Right forelimb (tissue), 1 donor: ENCODE measurements at regions not wholly inside any gene's neighbourhood (a gene's known extent, or its start where the extent isn't known, plus 50 kb on each side); places are given as distances from the start of the nearest gene placed in this dataset.

Experiments
- DNase-seq: peaks from one replicate; pipeline ENCODE4 v3.0.0-alpha.2; 2018

DNA sequence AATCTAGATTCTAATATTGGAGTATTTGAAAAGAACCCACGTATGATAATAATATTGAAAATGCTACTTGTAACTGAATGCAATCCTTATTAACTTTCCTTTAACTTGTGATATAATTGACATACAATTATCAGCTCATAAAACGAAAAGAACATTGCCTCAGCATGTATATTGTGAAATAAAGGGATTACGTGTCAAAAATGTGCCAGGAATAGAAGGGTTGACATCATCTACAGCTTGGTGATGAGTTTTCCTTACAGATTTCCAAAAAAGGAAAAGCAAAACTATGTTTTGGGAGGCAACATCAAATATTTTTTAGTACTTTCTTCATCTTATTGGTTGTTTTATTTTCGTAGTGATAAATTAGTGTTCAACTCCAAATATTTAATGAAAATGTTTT is 266.0 kb upstream of the PTGER4 start:
- no peak for DNase-seq

DNA sequence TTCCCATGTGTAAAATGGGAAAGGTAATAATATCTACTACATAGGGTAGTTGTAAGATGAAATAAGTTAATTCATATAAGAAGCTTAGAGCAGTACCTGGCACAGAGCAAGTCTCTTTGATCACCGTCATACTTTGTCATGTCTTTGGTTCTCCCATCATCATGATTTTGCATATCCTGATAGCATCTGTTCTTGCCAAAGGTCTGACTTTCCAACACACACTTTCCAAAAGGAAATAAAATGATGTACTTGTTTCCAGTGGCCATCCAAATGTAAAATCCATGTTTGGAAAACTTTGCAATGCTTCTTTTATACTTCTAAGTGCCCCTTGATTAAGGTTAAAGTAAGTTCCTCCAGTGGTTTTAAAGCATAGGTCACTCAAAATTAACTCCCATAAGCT is 266.9 kb upstream of the PTGER4 start:
- no peak for DNase-seq

DNA sequence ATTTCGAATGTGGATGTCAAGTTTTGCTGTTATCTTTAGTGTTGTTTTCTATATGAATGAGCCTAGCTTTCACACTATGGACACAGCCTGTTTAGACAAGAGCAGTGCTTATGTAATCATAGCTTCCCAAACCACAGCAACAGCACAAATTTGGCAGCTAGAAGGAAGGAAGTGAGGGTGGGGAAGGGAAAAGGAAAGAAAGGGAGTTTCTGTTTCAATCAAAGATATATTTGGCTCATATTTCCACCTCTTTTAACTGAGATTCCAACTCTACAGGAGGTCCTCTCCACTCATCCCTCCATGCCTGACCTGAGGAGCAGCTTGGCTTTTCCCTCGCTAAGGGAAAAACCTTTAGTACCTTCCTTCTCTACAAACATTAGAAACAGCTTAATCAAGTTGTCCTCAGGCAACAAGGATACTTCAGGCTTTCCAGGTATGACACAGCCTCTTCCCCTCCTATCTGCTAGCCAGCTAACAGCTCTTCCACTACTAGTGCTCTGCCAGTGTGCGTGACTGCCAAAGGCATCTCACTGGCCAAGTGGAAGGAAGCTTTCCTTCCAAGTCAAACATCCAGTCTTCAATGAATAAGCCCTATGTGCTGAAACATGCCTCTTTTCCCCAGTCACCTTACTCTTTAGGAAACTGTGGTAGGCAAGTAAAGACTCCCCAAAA is 268.6 kb upstream of the PTGER4 start:
- DNase-seq, result no peak

DNA sequence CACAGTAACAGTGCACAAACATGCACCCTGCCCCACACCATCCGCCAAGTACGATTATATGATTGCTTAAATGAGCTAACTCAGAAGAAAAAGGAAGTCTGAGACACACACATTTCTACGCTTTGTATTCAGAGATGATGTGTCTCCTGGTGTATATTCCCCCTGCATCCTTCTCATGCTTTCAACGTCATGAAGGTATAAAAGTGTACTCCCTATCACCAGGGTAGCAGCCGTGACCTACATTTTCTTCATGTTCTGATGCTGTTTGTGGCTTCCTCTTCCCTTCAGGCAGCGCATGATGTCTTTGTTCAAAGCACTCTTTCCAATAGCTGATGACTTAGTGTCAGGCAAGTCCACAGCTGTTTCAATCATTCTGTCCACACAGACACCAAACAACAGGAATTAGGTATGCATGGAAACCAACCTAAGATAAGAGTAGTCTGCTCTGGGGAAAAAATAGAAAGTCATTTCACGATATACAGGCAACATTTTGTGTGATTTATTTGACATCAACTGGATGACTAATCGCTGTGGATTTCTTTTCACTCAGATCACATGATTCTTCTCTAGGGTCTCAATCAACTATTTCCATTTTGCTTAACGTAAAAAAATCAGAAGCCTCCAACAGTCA is 269.4 kb upstream of the PTGER4 start:
- DNase-seq, result no peak

DNA sequence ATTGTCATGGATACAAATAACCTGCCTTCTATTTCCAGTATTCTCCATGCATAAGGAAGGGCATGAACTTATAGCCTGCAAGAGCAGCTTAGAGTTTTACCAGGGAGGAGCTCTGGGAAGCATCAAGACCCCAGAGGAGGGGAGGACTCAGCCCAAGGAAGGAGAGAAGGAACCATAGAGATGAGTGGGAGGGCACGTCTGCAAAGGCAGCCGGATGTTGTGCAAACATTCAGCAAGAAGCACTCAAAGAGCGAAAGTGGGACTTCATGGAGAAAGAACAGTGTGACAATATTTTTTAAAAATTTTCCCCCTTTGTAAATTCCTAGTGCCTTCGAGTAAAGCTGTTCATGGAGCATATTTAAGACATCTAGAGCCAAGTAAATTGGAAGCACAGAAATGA is 270.1 kb upstream of the PTGER4 start:
- no peak for DNase-seq

DNA sequence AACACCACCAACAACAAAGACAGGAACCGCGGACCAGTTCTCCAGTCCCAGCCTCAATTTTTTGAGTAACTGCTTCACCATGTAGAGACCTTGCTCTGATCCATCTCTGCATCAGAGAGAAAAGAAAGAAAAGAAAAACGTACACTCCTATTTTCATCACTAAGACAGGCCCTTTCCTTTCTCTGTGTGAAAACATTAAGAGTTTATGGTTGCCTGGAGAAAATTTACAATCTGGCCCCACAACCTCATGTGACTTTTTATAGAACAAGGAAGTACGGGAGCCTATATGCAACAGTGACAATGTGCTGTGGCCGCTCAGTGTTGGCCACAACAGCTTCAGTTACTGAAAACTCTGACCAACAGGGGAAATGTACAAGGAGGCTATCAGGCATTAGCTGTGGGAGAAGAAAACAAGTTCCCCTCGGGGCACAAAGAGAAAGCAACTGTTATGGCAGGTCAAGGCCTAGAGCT is 272.9 kb upstream of the PTGER4 start:
- no peak for DNase-seq

DNA sequence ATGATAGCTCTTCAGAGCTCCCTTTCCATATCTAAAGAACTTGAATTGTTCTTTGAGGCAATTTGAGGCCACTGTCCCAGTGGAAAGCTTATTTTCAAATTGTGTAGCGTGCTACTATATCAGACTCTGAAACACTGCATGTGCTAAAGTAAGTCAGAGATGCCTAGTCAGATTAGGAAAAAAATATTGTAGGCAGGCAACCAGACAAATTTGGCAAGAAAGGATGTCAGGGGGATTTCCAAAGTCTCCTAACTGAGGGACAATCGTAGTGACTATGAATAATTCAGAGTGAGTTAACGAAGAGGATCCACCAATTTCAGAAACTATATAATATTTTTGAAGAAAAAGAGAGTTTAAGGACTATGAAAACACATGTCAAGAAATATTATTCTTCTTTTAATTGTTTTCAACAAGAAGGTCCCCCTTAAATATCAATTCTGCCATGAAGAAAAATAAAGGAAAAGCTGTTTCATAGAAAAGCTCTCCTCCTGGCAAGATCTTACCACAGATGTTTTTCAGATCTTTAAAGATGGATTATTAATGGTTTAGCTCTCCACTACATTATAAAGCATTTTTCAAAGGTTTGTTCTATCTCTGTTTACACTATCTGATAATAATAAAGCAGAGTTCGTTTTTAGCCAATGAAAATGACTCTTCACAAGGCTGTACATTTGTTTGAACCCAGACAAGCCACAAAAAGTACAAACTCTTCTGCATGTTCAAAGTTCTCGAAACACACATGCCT is 273.5 kb upstream of the PTGER4 start:
- DNase-seq, result no peak

DNA sequence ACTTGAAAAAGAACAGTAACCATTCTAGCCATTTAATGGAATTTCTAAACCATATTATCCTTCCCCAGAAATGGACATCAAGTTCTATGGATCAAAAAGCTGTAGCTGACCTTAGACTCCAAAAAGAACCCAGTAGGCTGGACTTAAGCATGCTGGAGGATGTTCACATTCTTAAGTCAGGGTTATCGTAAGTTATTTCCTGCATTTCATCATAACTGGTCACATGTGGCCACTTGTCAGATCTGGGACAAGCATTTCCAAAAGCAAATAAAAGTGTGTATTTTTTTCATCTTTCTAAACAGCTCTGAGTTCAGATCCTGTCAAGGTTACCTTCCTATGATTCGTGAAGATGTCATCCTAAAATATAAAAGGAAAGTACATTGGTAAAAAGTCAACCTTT is 274.5 kb upstream of the PTGER4 start:
- DNase-seq, result no peak

DNA sequence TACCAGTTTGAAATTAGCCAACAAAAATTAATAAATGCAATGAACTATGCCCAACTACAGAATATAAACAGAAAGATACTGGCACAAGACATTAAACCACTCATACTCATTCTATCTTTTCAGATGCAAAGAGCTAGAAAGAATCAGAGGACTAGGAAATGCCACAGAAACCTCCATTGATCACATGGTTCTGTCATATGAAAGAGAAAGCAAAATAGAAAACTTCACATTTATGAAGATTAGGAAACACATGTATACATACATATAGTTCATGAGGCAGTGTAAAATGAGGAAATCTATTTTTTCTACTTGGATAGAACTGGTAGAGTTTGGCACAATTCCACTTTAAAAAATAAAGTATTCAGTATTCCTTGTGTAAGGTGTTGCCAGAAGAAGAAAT is 275.1 kb upstream of the PTGER4 start:
- no peak for DNase-seq

DNA sequence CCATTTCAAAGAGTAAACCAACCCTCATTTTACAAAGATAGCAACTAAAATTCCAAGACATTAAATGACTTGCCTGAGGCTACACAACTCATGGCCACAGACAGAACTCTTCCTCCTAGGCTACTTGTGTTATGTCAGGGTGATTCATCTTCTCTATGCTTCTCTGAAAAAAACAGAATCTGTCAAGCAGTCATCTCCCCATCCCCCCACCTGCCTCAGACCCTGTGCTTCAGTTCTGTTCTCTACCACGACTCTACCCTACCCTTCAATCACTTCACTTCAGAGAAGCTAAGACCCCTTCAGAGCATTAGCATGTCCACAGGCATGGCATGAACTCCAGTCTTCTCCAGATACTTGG is 277.7 kb upstream of the PTGER4 start:
- DNase-seq, result no peak

DNA sequence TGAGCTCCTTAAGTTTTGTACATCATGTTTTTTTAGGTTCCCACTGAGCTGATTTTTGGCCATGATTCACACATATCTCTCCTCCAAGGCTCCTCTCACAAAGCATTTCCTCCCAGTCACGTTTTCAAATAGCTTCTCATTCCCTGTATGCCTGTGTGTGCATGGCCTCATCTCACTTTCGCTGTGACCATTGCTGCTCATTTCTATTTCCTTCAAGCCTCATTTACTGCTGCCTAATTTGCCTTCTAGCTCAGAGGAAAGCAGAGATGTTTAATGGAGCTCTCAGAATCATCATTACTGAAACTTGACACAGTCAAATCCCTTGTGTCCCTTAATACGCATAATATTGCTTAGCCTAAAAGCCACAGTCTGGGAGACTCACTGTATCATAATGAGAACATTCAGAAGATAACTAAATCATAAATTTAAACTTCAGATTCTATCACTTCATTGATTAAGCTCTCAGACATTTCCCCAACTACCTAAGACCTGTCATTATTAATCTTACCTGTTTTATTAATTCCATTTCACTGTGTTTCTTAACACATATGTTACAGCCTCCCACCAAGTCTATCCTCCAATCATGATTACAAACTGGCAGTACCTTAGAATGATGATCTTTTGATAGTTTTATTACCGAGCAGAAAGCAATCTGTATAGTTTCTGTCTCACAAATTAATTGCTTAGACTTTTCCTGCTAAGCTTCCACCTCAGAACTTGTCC is 278.3 kb upstream of the PTGER4 start:
- DNase-seq, result no peak

DNA sequence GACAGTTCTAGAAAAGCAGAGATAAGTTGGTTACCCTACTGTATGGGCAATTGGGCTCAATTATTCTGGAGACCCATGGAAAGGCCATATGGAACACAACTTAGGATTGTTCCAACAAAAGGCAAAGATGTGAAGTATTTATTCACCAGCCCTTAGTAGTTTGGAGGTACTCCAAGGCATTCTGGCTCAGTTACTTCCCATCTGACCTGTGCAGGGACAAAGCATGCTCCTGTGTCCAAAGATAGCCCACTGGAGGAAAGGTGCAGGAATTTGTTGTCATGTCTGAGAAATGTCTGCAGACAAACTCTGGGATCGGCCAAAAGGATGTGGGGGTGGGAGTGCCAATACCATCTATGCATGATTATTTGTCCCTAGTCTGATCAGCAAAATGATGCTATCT is 279.5 kb upstream of the PTGER4 start:
- no peak for DNase-seq

DNA sequence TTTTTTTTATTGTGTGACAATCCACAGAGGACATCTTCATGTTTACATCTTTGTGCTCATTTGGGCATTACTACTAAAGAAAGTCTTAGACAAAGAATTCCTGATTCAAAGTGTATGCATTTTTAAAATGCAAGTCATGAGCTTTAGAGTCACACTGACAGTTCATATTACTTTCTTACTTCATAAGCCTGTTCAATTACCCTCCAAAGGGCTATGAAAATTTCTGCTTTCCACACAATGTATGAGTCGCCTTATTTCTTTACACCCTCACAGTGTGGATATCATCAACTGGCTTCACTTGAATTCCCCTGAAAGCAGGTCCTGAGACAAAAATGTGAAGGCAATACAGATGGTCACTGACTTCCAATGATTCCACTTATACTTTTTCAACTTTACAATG is 280.4 kb upstream of the PTGER4 start:
- DNase-seq, result no peak

DNA sequence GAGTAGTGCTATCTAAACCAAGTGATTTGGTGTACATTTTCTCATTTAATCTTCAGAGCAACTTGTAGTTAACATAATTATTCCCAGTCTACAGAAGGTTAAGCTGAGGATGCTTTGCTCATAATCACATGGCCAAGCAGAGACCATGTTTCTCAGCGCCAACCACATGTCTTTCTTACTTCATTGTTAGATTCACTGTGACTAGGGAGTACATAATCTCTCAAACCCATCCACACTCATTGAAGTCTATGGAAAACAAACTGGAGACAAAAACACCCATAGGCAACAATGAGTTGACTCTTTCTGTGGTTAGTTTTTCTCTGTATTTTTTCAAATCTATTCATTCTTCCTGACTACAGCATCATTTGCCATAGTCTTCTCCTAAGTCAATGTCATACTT is 281.7 kb upstream of the PTGER4 start:
- no peak for DNase-seq

DNA sequence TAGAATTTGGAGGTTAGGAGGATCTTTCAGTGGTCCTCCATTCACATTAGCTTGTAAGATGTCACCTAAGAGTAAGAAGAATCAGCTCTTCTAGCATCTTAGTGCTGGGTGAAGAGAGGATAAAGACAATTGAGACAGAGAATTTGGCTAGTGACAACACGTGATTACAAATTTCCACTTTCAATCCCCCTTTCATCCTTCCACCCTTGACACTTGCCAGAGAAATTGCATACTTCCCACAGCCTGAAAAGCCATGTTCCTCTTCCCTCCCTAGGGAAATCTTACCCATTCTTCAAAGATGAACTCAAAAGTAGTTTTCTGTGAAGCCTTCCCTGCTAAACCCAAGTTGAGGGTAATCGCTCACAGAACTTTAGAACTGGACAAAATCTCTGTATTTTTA is 282.6 kb upstream of the PTGER4 start:
- no peak for DNase-seq

DNA sequence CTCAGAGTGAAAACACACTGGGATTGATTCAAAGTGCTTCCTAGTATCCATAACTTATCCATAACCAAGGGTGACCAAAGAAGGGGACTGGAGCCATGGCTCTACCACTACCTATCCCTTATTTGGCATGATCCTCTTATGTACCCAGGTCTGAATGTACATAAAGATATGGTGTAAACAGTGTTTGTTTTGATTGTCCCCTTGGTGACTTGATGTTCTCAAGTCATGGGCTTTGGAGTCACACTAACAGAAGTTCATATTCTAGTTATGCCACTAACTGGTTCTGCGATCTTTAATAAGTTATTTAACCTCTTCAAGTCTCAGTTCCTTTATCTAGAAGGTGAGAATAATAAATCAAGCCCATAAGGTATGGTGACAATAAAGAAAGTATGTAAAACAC is 283.4 kb upstream of the PTGER4 start:
- DNase-seq, result no peak

DNA sequence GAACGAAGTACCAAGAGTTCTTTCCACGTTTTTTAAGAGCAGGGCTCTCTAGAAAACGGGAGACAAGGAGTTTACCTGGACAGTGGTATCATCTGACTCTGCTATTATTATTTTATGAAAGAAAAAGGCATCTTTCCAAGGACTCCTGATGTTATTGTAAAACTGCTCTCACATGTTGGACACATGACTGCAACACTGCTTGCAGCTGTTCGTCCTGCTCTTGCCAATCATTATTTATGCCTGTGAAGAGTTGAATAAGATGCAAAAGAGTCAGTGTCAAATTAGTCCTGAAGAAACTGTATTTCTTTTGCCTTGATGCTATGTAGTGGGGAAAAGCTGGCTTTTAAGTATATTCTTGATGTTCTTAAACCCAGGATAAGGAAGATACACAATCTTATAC is 284.5 kb upstream of the PTGER4 start:
- no peak for DNase-seq

DNA sequence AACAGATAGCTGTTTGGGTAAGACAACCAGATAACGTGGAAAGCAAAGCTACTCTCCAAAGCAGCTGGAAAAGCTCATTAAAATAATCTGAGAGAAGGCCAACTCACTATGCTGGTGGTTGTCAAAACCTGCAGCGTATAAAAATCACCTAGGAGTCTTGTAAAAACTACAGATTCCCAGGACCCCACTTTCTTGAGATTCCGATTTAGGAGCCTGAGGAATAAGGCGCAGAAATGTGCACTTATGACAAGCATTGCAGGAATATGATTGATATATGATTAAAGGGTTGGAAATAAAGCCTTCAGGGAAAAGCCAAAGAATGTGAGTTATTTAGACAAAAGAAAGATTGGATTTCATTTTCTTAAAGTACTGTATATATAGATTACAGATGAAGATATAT is 285.0 kb upstream of the PTGER4 start:
- DNase-seq, result no peak

DNA sequence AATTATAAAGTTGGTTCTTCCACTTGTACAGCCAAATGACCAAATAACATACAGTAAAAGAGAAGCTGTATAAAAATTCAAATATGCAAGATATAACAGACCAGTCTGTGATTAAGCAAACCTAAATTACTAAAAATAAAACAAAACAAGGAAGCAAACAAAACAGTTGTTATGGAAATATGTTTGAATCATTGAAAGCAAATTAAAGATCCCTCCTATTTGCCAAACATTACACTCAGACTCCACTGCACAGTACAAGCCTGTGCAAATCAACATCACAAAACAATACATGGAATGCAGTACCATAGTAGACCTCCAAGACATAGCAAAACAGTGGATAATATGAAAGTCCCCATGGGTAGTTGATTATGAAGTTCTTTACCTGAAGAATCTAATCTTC is 288.1 kb upstream of the PTGER4 start:
- no peak for DNase-seq

DNA sequence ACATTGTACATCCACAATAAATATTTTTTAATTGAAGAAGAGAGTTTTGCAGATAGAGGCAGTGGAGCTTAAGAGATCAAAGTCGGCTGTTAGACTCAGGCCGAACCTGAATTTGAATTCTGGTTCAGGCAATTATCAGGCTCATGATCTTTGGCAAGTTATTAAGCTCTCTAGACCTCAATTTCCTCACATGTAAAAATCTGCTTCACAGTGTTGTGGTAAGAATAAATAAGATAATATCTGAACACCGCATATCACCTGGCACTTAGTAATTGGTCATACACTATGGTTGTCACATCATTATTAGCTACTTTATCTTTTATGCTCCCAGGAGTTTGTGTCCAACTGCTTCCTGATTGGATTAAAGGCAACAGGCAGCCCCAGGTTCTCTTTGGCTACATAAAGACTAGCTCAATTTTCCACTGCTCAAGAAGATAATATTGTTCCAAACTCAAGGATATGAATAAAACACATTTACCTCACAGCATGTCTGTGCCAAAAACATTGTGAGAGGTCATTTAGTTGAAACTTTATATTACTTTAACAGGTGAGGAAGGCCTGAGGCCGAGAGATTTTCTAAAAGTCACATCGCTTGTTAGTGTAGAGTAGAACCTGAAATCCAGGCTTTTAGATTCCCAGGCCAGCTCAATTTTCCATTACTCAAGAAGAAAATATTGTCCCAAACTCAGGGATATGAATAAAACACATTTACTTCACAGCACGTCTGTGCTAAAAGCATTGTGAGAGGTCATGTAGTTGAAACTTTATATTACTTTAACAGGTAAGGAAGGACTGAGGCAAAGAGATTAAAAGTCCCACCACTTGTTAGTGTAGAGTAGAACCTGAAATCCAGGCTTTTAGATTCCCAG is 289.2 kb upstream of the PTGER4 start:
- no peak for DNase-seq

DNA sequence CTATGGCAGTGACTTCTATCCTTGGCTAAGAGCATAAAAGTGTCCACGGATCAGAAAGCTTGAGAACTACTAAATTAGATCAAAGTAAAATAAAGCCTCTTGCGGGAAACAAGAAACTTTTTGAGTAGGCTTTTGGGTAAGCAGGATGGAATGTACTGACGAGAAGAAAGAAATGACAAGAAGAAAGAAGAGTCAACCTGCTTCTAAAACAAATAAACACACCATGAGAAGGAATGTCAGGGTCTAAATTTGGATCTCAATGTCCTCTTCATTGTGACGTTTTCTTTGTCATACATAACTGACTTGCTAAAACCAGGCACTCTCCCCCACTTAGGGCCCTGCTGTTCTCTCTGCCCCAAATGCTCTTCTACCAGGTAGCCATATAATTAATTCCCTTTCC is 290.1 kb upstream of the PTGER4 start:
- DNase-seq, result no peak

DNA sequence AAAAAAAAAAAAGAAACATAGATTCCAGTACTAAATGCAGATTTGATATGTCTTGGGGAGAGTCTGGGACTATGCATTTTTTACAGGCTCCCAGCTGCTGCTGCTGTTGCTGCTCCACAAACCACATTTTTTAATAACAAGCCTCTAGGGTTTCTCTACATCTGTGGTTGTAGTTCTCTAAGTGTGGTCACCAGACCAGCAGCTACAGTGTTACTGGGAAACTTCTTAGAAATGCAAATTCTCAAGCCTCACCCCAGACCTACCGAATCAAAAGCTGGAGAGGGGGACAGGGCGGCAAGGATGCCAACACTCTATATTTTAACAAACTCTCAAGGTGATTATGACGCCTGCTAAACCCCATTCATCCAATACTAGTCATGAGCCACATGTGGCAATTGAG is 293.4 kb upstream of the PTGER4 start:
- DNase-seq, result no peak

DNA sequence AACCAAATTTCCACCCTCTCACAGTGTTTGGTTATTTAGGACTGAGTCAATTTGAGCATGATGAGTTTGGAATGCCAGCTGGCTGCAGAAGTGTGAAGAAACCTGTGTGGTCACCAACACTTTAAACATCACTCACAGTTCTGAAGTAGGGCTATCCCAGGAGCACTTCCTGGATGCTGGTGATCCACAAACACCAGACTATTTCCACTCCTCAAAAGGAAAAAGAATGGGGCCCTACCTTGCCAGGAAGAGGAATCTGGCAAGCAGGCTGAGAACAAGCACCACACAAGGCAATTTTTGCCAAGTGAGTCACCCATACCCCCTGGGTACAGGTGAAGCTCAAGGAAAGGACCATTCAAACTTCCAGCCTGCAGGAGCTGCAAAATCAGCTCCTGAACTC is 294.2 kb upstream of the PTGER4 start:
- DNase-seq, result no peak
